GM18858 (cell line): ENCODE measurements at regions not wholly inside any gene's neighbourhood (a gene's known extent, or its start where the extent isn't known, plus 50 kb on each side); places are given as distances from the start of the nearest gene placed in this dataset.

Source experiments
- ATAC-seq: cut with Tn5 transposase; IDR thresholded peaks from one replicate; pipeline ENCODE4 v1.9.1; 2021; ENCODE audit not compliant: unreplicated experiment

- no peak for ATAC-seq
These were observed 232.6 kb upstream of the SRRM4 start for GRCh38 chr12:118748478-118749380.

DNA sequence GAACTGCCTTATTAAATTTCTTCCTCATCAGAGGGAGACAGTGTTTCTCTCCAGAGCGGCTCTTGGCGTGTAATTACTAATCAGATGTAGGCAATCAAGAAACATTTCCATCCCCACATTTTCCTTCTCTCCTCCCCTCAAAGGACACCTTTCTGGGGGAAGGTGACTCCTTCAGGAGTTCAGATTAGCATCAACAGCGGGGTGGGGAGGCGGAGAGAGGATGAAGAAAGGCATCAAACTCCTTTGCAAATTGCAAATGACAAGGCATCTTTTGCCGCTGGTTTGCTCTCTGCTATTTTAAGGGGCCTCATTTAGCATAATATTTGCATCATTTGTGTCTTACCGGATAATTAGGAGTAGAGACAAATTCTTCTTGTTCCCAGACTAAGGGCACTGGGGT lies 231.7 kb upstream of the SRRM4 start:
- no peak for ATAC-seq

- no peak for ATAC-seq
These were observed 230.7 kb upstream of the SRRM4 start for GRCh38 chr12:118750666-118751065.

DNA sequence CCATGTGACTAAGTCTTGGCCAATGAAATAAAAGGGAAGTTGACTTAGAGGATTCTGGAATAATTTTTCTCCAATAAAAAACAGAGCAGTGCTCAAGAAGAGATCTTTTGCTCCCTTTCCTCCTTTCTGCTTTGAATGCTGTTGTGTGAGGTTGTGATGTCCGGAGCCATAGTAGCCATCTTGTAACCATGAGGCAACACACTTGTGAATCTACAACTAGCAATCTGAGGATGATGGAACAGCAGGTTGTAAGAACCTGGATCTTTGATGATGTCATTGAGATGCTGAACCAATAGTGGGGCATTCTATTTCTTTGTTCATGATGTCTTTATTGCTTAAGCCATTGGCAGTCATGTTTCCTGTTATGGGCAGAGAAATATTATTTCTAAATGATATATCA lies 230.0 kb upstream of the SRRM4 start:
- ATAC-seq, result no peak

DNA sequence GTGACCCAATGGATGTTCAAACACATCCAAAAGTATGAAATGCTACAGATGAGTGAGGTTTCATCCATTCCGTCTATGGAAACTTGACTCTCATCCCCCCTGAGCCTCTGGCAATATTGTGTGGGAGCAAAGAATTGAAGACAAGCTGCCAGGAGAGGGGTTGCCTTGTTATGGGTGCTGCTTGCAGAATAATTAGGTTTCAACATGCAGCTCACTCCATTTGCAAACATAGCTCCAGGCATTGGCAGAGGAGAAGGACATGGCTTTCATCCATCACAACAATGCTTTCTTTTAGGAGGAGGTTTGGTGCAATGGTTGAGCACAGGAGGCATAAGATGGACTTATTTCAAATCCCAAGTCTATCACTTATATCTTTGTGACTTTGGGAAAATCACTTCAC lies 220.7 kb upstream of the SRRM4 start:
- ATAC-seq, result no peak

DNA sequence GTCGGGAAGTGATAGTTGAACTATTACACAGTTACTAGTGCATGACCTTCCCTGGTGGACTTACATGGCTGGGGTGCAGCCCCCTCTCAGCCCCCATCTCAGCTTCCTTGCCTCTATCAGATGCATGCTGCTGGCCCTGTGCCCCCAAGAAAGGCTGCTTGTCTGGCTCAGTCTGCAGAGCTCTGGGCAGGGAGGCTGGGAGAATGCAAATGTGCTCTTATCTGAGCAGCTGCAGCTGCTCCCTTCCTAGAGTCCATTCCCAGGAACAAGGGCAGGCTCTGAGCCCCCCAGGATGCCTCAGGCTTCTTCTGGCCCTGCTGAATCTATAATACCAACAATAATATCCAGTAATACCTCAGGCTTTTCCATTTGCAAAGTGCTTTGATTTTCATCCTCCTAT lies 218.1 kb upstream of the SRRM4 start:
- no peak for ATAC-seq

GRCh38 chr12:118773956-118774723 lies 207.2 kb upstream of the SRRM4 start:
- ATAC-seq, result no peak

DNA sequence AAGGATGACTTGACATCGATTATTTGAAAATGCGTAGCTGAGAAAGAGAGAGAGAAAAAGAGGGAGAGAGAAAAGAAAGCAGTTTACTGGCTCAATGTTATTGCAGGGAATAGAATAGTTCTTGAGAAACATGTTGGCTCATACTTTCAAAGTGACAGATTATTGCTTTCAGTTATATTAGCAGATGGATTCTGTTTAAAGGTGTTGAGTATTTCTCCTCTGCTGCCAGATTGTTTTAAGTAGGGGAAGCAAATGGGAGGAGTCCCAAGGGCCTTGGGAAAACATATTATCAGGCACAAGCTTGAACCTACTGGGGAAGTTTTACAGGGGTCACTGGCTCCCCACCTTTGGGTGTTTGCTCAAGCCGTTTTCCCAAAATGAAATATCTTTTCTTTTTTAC lies 203.8 kb upstream of the SRRM4 start:
- no peak for ATAC-seq

- ATAC-seq, result no peak
These were observed 203.3 kb upstream of the SRRM4 start for GRCh38 chr12:118778077-118778476.

DNA sequence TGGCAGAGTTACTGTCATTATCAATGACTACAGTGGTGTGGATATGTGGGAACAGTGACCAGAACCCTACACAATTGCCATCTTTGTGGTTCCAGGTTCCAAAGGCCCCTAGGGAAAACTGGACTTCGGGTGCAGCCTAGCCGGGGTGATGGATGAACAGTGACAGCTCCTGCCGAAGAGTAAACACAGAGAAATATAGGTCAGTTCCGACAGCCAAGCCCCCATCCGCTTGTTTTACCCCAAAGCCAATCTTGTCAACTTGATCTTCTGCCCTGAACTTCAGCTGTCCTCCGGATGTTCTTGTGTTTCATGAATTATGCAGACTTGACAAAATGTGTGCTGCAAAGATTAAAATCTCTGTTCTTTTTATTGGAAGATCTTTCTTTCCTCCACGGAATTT lies 200.4 kb upstream of the SRRM4 start:
- ATAC-seq, result no peak

GRCh38 chr12:118781692-118782091 lies 199.6 kb upstream of the SRRM4 start:
- no peak for ATAC-seq

DNA sequence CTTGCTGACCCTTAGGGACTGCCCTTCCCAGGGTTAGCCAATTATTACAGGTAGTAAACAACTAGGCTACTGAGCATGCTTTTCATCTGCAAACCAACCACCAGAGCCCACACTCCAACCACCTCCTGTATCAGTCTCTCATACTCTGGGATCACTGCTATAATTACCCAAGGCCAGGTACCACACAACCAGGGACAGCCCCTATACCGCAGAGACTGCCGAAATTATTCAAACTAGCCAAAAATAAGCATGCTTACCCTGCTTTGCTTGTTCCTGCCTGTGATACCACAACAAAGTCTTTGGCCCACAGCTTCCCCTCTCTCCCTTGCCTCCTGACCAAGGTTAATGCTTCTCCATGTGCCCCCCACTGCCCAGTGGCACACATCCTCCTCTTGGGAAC lies 197.6 kb upstream of the SRRM4 start:
- ATAC-seq, result no peak

GRCh38 chr12:118790578-118790977 lies 190.8 kb upstream of the SRRM4 start:
- no peak for ATAC-seq

DNA sequence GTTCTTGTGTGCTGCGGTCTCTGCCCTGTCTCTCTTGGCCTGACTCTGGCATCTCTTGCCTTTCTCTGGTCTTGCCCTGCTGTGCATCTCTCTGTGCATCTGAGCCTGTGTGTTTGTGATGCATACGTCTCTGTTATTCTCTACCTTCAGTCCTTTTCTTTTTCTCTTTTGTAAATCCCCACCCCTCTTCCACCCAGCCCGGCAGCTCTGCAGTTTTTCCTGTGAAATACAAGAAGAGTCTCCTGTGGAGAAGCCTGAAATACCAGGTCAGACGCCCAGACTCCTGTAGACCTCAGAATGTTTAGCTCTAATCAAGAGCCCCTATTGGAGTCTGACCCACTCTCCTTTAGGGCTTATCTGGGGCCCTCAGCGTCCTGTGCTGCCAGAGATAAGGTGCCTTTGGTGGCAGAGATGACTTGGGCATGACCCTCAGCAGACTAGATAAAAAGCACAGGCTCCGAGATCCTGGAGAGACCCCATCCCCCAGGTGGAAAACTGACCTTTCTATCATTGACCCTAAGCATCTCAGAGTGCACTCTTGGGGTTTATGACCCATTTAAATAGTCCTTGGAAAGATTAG lies 167.5 kb upstream of the SRRM4 start:
- no peak for ATAC-seq

GRCh38 chr12:118816296-118816695 lies 165.0 kb upstream of the SRRM4 start:
- ATAC-seq, result no peak

- ATAC-seq, result no peak
These were observed 159.9 kb upstream of the SRRM4 start for GRCh38 chr12:118821386-118821925.

DNA sequence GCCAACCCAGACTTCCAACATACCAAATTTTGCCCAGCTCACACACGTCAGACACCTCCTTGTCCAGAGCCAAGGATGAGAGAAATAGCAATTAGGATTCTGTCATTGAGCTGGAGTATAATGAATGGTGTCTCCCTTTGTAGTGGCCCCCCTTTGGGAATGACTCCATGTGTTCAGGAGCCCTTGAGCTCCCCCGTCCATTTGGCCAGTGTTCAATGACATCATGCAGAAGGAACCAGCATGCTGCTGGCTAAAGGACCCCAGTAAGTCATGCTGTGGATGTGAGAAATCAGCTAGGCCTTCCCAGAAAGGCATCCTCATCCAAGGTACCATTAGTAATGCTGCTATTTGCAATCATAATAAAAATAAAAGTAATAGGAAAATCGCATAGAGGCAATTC lies 158.8 kb upstream of the SRRM4 start:
- no peak for ATAC-seq

DNA sequence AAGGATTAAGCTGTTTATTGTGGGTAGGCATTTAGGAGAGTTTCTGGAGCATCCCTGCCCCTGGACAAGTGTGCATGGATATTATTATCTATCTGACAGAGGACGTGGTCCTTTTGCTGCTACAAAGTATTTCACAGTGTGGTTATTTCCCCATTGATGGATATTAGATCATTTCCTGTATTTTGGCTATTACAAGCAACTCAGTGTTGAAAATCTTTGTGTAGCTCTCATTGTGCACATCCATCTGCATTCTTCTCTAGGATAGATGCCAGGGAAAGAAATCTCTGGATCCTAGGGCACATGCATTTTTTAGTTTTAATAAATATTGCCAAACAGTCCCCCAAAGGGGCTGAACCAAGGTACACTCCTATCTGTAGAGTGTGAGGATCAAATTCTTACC lies 154.3 kb upstream of the SRRM4 start:
- ATAC-seq, result no peak

- ATAC-seq, result no peak
These were observed 153.7 kb upstream of the SRRM4 start for GRCh38 chr12:118827606-118828005.

- no peak for ATAC-seq
These were observed 151.0 kb upstream of the SRRM4 start for GRCh38 chr12:118830296-118830695.

DNA sequence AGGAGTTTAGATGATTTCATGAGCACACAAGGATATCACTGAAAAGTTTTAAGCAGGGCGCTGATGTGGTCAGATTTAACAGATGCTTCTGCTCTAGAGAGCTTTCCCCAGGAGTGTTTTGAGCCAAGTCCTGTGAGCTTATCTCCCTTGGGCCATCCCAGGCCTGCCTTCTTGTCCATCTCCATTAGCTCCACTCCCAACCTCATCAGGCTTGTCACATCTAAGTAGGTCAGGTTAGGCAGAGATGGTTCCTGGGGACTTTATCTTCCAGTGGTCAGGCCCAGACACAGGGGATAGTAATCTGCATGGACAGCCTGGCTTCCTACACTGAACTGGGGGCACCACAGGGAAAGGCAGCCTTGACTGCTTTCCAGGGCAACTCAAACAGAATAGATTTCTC lies 145.4 kb upstream of the SRRM4 start:
- no peak for ATAC-seq

DNA sequence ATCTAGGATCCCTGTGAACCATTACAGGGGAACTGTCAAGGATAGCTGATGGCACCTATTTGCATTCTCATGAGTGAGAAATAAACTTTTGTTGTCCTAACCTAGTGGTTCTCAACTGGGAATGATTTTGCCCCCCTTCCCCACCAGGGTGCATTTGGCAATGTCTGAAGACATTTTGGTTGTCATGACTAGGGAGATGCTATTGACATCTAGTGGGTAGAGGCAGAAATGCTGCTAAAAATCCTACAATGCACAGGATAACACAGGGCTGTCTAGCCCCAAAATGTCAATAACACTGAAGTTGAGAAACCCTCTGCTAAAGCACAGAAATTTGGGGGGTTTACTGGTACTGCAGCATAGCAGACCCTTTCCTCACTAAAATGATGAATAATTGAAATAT lies 140.9 kb upstream of the SRRM4 start:
- no peak for ATAC-seq
